ENCODE measurements at regions not wholly inside any gene's neighbourhood (a gene's known extent, or its start where the extent isn't known, plus 50 kb on each side); places are given as distances from the start of the nearest gene placed in this dataset.
"Not testable (repeated sequence)": the region's sequence is repeated elsewhere in the genome, so short reads cannot be mapped to it uniquely, and the experiment has no call there.

DNA sequence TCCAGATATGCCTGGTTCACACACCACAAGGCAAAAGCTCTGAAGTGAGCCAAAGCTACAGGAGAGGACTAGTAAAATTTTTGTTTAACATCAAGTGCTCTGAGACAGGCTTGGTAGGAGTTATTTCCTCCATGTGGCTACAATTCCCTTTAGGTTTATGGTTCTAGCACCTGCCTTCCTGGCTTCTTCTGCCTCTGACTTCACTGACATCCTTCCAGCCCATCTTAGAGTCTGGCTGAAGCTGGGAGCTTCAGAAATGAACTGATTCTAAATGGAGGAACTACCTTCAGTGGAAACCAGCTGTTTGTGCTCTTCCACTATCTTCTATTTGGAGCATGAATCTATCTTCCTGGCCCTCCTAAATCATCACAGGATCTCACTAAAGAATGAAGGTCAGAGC lies 215.3 kb upstream of the FBXL7 start:
- H3K9ac ChIP-seq (ENCODE audit: low read depth, low read length): no peak overlapping the region
- H3K4me3 ChIP-seq (ENCODE audit: low read length): no peak overlapping the region
- H3K4me2 ChIP-seq (ENCODE audit: low read length): no peak overlapping the region
- H3K27me3 ChIP-seq (ENCODE audit: control insufficient read depth, insufficient read depth, low read length): no peaks in the 10 kb centered on the region
- no peaks in the 10 kb centered on the region for H3K4me1 ChIP-seq (ENCODE audit: control insufficient read depth, insufficient read depth, low read length)
- H3K36me3 ChIP-seq (ENCODE audit: insufficient read depth, low read length): no peaks in the 10 kb centered on the region
- no peaks in the 10 kb centered on the region for H3K9me3 ChIP-seq (replicated peaks; ENCODE audit: low read length)

DNA sequence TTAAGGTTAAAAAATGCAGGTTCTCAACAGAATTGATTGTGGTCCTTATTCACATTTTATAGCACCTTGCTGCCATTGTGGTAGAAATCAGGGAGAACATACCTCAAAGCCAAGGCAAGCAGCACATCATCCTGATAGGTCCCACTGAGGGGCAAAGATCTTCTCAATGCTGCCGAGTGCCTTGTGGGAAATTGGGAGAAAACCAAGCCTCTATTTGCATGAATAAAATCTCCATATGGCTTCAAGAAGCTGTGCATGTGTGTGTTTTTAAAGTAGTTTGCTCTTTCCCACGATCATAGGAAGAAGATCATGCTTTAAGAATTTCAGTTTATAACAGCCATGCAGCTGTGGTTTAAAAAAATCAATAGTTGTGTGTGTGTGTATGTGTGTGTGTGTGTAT lies 216.9 kb upstream of the FBXL7 start:
- Histone ChIP-seq H3K9ac (ENCODE audit: low read depth, low read length) (no peak overlapping the region), H3K4me1 (ENCODE audit: control insufficient read depth, insufficient read depth, low read length) (no peaks in the 10 kb centered on the region), H3K9me3 (replicated peaks; ENCODE audit: low read length) (no peaks in the 10 kb centered on the region), H3K4me2 (ENCODE audit: low read length) (no peak overlapping the region), H3K36me3 (ENCODE audit: insufficient read depth, low read length) (no peaks in the 10 kb centered on the region), H3K4me3 (ENCODE audit: low read length) (no peak overlapping the region), H3K27me3 (ENCODE audit: control insufficient read depth, insufficient read depth, low read length) (no peaks in the 10 kb centered on the region)

DNA sequence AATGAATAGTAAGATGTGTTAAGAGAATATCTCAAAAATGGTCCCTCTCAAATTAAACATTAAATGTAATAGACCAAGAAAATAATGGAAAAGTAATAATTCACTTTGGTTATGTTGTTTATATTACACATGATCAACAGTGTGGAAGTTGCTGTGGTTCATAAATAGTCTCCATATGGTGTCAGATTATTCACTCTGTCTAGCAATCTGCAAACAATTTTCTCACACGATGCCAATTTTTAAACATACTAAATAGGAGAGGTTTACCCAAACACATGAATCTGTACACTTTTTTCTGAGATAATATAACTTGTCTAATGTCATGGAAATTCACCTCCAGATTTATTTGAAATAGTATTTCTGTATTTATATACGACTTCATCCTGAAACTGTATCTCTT lies 217.4 kb upstream of the FBXL7 start:
- Histone ChIP-seq H3K36me3 (ENCODE audit: insufficient read depth, low read length) (no peaks in the 10 kb centered on the region), H3K4me2 (ENCODE audit: low read length) (no peak overlapping the region), H3K27me3 (ENCODE audit: control insufficient read depth, insufficient read depth, low read length) (no peaks in the 10 kb centered on the region), H3K4me3 (ENCODE audit: low read length) (no peak overlapping the region), H3K9ac (ENCODE audit: low read depth, low read length) (no peak overlapping the region), H3K9me3 (replicated peaks; ENCODE audit: low read length) (no peaks in the 10 kb centered on the region), H3K4me1 (ENCODE audit: control insufficient read depth, insufficient read depth, low read length) (no peaks in the 10 kb centered on the region)

DNA sequence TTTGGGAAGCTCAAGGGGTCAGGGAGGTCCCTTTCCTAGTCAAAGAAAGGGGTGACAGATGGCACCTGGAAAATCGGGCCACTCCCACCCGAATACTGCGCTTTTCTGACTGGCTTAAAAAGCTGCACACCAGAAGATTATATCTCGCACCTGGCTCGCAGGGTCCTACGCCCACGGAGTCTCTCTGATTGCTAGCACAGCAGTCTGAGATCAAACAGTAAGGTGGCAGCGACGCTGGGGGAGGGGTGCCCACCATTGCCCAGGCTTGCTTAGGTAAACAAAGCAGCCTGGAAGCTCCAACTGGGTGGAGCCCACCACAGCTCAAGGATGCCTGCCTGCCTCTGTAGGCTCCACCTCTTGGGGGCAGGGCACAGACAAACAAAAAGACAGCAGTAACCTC lies 228.4 kb upstream of the FBXL7 start:
- H3K36me3 ChIP-seq (ENCODE audit: insufficient read depth, low read length); H3K27me3 ChIP-seq (ENCODE audit: control insufficient read depth, insufficient read depth, low read length): not testable (repeated sequence)

DNA sequence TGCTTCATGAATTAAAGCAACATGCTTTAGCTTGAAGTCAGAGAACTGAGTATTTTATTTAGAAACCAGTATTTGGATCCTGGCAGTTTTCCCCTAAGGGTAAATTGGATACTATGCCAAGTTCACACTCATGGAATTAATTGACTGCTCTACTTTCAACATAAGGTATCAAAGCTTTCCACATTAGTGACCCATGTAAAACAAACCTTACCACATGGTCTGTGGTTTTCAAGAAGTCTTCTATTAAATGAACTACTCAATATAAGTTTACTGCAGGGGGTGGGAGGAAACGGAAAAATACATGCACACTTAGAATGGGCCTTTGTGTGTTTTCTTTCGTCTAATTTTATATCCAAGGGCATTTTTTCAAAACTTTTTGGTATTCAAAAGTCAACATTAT lies 232.0 kb upstream of the FBXL7 start:
- no peaks in the 10 kb centered on the region for H3K36me3 ChIP-seq (ENCODE audit: insufficient read depth, low read length)
- H3K4me3 ChIP-seq (ENCODE audit: low read length): no peak overlapping the region
- no peaks in the 10 kb centered on the region for H3K4me1 ChIP-seq (ENCODE audit: control insufficient read depth, insufficient read depth, low read length)
- peaks cover 7% of the 10 kb centered on the region for H3K27me3 ChIP-seq (ENCODE audit: control insufficient read depth, insufficient read depth, low read length)
- no peak overlapping the region for H3K4me2 ChIP-seq (ENCODE audit: low read length)
- H3K9me3 ChIP-seq (replicated peaks; ENCODE audit: low read length): no peaks in the 10 kb centered on the region
- H3K9ac ChIP-seq (ENCODE audit: low read depth, low read length): no peak overlapping the region

More for the DNA sequence above, 228.4 kb upstream of the FBXL7 start:
- not testable (repeated sequence) for H3K9ac ChIP-seq (ENCODE audit: low read depth, low read length); H3K4me2 ChIP-seq (ENCODE audit: low read length); H3K4me1 ChIP-seq (ENCODE audit: control insufficient read depth, insufficient read depth, low read length); H3K9me3 ChIP-seq (replicated peaks; ENCODE audit: low read length); H3K4me3 ChIP-seq (ENCODE audit: low read length)

DNA sequence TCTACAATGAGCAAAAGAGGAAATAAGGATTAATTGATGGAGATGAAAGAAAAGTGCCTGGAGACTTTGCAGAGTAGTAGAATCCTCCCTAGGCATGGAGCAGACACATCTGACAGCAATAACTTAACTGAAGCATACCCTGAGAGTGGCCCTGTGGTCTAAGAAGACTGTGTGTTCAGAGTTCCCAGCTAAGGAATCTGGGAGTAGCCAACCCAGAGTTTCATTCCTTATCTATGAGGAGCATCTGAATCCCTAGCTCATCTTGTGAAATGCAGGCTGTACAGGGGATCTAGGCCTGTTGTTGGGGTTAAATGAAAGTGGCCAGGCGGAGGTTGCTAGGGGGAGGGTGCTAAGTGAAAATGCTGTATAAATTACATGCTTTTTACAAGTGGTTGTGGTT lies 233.1 kb upstream of the FBXL7 start:
- H3K4me3 ChIP-seq (ENCODE audit: low read length): no peak overlapping the region
- no peaks in the 10 kb centered on the region for H3K36me3 ChIP-seq (ENCODE audit: insufficient read depth, low read length)
- H3K9ac ChIP-seq (ENCODE audit: low read depth, low read length): no peak overlapping the region
- H3K4me1 ChIP-seq (ENCODE audit: control insufficient read depth, insufficient read depth, low read length): no peaks in the 10 kb centered on the region
- H3K27me3 ChIP-seq (ENCODE audit: control insufficient read depth, insufficient read depth, low read length): peaks cover 7% of the 10 kb centered on the region
- no peaks in the 10 kb centered on the region for H3K9me3 ChIP-seq (replicated peaks; ENCODE audit: low read length)
- H3K4me2 ChIP-seq (ENCODE audit: low read length): no peak overlapping the region

DNA sequence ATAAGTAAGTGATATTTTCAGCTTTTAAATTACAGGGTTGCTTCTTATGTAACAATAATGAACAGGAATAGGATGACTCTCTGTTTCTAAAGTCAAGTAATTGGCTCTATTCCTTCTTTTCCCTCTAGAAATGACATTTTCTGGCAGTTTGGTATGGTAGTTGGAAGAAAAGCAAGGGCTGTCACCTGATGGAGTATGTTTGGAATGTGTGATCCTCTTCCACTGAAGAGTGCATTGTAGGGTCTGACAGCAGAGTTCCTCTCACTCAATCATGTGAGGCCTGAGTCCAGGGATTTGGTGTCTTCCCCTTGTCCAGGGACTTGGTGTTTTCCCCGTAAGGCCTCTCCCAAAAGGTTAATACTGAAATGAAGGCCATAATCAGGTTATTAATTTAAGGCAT lies 233.8 kb upstream of the FBXL7 start:
- Histone ChIP-seq H3K9me3 (replicated peaks; ENCODE audit: low read length) (no peaks in the 10 kb centered on the region), H3K4me3 (ENCODE audit: low read length) (no peak overlapping the region), H3K4me2 (ENCODE audit: low read length) (no peak overlapping the region), H3K4me1 (ENCODE audit: control insufficient read depth, insufficient read depth, low read length) (no peaks in the 10 kb centered on the region), H3K27me3 (ENCODE audit: control insufficient read depth, insufficient read depth, low read length) (peaks cover 10% of the 10 kb centered on the region), H3K36me3 (ENCODE audit: insufficient read depth, low read length) (no peaks in the 10 kb centered on the region), H3K9ac (ENCODE audit: low read depth, low read length) (no peak overlapping the region)

DNA sequence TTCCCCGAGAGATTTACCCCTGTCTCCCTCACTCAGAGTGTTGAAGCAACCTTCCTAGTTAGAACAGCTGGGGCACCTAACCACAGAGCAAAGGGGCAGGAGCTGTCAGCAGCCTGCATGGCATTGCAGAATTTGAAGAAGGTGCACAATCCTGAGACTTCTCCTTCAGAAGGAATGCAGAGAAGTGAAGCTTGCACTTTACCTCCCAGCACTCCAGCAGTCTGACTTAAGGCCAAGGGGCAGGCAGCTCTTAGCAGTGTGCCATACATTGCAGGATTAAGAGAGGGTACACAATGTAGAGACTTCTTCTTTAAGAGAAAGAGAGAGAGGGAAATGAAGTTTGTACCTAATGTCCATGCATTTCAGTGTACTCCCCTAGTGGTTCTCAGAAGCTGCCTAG lies 236.0 kb upstream of the FBXL7 start:
- H3K9ac ChIP-seq (ENCODE audit: low read depth, low read length): no peak overlapping the region
- no peaks in the 10 kb centered on the region for H3K4me1 ChIP-seq (ENCODE audit: control insufficient read depth, insufficient read depth, low read length)
- H3K27me3 ChIP-seq (ENCODE audit: control insufficient read depth, insufficient read depth, low read length): peaks cover 26% of the 10 kb centered on the region
- no peak overlapping the region for H3K4me2 ChIP-seq (ENCODE audit: low read length)
- H3K36me3 ChIP-seq (ENCODE audit: insufficient read depth, low read length): no peaks in the 10 kb centered on the region
- no peaks in the 10 kb centered on the region for H3K9me3 ChIP-seq (replicated peaks; ENCODE audit: low read length)
- no peak overlapping the region for H3K4me3 ChIP-seq (ENCODE audit: low read length)

DNA sequence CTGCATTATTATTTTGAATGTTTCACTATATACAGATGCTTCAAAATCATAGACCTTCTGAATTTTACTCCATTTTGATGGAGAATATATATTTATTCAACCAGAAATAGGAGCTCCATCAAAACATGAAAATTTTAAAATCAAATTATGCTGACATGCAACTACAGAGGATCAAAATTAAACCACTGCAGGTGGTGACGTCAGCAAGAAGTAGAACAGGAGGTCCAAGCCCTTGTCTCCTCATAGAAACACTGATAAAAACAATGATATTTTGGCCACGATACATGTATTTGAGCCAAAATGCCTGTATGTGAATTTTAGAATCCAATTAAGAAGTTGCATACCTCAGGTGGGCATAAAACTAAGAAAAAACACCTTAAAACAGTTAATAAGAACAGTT lies 236.6 kb upstream of the FBXL7 start:
- no peaks in the 10 kb centered on the region for H3K9me3 ChIP-seq (replicated peaks; ENCODE audit: low read length)
- no peak overlapping the region for H3K4me2 ChIP-seq (ENCODE audit: low read length)
- H3K36me3 ChIP-seq (ENCODE audit: insufficient read depth, low read length): no peaks in the 10 kb centered on the region
- H3K4me3 ChIP-seq (ENCODE audit: low read length): no peak overlapping the region
- H3K4me1 ChIP-seq (ENCODE audit: control insufficient read depth, insufficient read depth, low read length): no peaks in the 10 kb centered on the region
- H3K9ac ChIP-seq (ENCODE audit: low read depth, low read length): no peak overlapping the region
- peaks cover 26% of the 10 kb centered on the region for H3K27me3 ChIP-seq (ENCODE audit: control insufficient read depth, insufficient read depth, low read length)

DNA sequence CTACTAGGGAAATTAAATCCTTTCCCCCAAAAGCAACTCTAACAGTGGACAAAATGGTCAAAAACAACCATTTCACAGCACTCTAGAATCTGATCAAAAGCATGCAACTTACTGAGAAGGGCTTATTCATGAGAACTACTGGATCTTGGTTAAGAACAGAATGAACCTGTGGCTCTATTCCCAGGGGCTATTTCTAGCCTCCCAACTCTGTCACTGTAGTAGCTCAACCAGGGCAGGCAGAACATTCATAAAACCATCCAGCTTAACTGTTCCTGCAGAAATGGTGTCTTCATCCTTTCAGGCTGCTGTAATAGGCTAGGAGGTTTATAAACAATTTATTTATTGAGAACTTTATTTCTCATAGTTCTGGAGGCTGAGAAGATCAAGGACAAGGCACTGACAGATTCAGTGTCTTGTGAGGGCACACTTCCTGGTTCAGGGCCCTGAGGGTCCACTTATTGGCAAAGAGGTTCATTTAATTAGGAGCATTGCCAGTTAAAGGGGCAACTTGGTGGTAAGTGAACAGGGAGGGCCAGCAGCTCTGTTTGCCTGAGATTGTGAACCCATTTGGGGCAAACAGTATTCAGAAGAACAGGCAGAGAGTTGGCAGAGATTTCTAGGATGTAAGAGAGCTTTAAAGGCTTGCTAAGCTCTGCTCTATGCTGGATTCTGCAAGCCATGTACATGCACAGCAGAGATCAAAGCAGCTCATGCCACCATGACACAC lies 238.5 kb upstream of the FBXL7 start:
- H3K9me3 ChIP-seq (replicated peaks; ENCODE audit: low read length): no peaks in the 10 kb centered on the region

DNA sequence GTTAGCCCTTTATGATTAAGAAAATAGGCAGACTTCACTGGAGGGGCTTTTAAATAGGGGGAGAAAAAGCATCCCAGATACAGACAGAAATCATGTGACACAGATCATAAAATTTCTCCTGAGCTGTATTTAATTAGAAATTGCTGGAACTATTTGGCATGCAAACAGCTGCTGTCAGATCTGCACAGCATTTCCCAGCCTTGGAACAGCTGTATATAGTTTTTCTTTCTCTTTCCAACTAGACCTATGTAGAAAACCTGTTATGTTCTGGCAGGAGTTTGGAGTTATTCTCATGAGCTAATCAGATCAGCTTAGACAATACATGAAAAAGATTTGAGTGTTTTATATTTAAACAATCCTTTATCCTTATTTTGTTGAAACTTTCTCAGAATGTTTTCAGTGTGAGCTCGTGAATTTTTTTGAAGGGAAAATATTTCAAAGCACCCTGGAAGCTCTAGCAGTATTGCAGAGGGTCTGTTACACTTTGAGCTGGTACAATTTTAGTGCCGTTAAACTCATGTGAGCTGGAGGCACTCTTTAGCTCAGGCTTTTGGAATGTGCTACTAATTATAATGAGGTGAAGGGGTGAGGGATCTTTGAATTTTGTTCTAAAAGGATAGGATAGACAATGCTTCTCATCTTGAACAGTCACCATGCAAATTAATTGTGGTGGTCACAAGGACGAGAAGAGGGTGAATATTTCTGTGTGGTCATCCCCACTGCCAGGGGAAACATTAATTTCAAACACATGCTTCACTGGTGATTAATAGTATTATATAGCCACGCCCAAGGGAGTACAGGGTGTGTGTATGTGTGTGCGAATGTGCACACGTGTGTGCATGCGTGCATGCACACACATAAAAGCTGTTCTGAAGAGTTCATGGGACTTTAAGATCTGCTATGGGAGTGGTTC lies 239.4 kb upstream of the FBXL7 start:
- no peak overlapping the region for H3K4me3 ChIP-seq (ENCODE audit: low read length)
- no peak overlapping the region for H3K4me2 ChIP-seq (ENCODE audit: low read length)
- no peaks in the 10 kb centered on the region for H3K36me3 ChIP-seq (ENCODE audit: insufficient read depth, low read length)
- H3K9ac ChIP-seq (ENCODE audit: low read depth, low read length): no peak overlapping the region
- no peaks in the 10 kb centered on the region for H3K4me1 ChIP-seq (ENCODE audit: control insufficient read depth, insufficient read depth, low read length)
- H3K9me3 ChIP-seq (replicated peaks; ENCODE audit: low read length): no peaks in the 10 kb centered on the region
- peaks cover 25% of the 10 kb centered on the region for H3K27me3 ChIP-seq (ENCODE audit: control insufficient read depth, insufficient read depth, low read length)

More for the DNA sequence above, 238.5 kb upstream of the FBXL7 start:
- no peaks in the 10 kb centered on the region for H3K4me1 ChIP-seq (ENCODE audit: control insufficient read depth, insufficient read depth, low read length)
- peaks cover 22% of the 10 kb centered on the region for H3K27me3 ChIP-seq (ENCODE audit: control insufficient read depth, insufficient read depth, low read length)
- H3K4me2 ChIP-seq (ENCODE audit: low read length): no peak overlapping the region
- H3K36me3 ChIP-seq (ENCODE audit: insufficient read depth, low read length): no peaks in the 10 kb centered on the region
- H3K4me3 ChIP-seq (ENCODE audit: low read length): no peak overlapping the region
- H3K9ac ChIP-seq (ENCODE audit: low read depth, low read length): no peak overlapping the region

DNA sequence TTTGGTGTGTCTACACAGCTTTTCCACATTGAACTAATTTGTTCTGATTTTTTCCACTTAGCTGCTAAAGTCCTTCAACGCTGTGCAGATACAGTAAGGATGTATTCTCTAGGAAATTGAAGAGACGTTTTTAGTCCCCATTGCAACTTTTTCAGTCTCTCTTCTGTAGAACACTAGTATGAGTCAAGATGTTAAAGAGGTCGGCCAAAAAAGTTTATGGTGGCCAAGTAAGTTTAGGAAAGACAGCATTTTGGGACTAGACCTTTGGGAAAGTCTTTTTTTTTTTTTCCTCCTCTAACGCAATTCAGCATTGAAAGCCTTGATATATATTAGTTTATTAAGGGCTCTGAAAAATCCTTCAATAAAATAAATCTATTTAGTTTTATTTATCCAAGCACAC lies 243.5 kb upstream of the FBXL7 start:
- H3K4me1 ChIP-seq (ENCODE audit: control insufficient read depth, insufficient read depth, low read length): no peaks in the 10 kb centered on the region
- H3K4me2 ChIP-seq (ENCODE audit: low read length): no peak overlapping the region
- no peaks in the 10 kb centered on the region for H3K36me3 ChIP-seq (ENCODE audit: insufficient read depth, low read length)
- no peak overlapping the region for H3K9ac ChIP-seq (ENCODE audit: low read depth, low read length)
- H3K9me3 ChIP-seq (replicated peaks; ENCODE audit: low read length): no peaks in the 10 kb centered on the region
- H3K4me3 ChIP-seq (ENCODE audit: low read length): no peak overlapping the region
- H3K27me3 ChIP-seq (ENCODE audit: control insufficient read depth, insufficient read depth, low read length): peaks cover 41% of the 10 kb centered on the region

Data from skeletal muscle satellite cell (primary cell).